H9 (cell line): ENCODE measurements at regions not wholly inside any gene's neighbourhood (a gene's known extent, or its start where the extent isn't known, plus 50 kb on each side); places are given as distances from the start of the nearest gene placed in this dataset.

Experiments
- DNase-seq: peaks from one replicate; pipeline ENCODE4 v3.0.0-alpha.2; 2017
- H2AFZ ChIP-seq: one replicate; pipeline ENCODE4 v1.6.1; 2013; ENCODE audit warnings: mild to moderate bottlenecking, low read length, control low read depth, moderate library complexity
- H2AK5ac ChIP-seq: 2 replicates; pipeline ENCODE4 v1.6.1; 2013; ENCODE audit warnings: low read length, control low read depth, mixed read lengths; ENCODE audit not compliant: insufficient read length
- H2BK120ac ChIP-seq: one replicate; pipeline ENCODE4 v1.6.1; 2013; ENCODE audit warnings: low read depth, mild to moderate bottlenecking, low read length, control low read depth, inconsistent platforms; ENCODE audit not compliant: poor library complexity, severe bottlenecking
- H2BK12ac ChIP-seq: 2 replicates; pipeline ENCODE4 v1.6.1; 2013; ENCODE audit warnings: low read length, control low read depth, mixed read lengths, low read depth; ENCODE audit not compliant: insufficient read length
- H2BK15ac ChIP-seq: 2 replicates; pipeline ENCODE4 v1.6.1; 2013; ENCODE audit warnings: low read depth, low read length, control low read depth
- H2BK20ac ChIP-seq: one replicate; pipeline ENCODE4 v1.6.1; 2013; ENCODE audit warnings: low read depth, mild to moderate bottlenecking, low read length, control low read depth, inconsistent platforms; ENCODE audit not compliant: poor library complexity, severe bottlenecking
- H2BK5ac ChIP-seq: 2 replicates; pipeline ENCODE4 v1.6.1; 2013; ENCODE audit warnings: low read length, control low read depth, mixed read lengths; ENCODE audit not compliant: insufficient read length
- H3K14ac ChIP-seq: 2 replicates; pipeline ENCODE4 v1.6.1; 2013; ENCODE audit warnings: low read length, control low read depth; ENCODE audit not compliant: insufficient read depth
- H3K18ac ChIP-seq: 2 replicates; pipeline ENCODE4 v1.6.1; 2013; ENCODE audit warnings: low read depth, mild to moderate bottlenecking, mixed read lengths, low read length, control low read depth; ENCODE audit not compliant: insufficient read length
- H3K23ac ChIP-seq: 2 replicates; pipeline ENCODE4 v1.6.1; 2013; ENCODE audit warnings: low read length, control low read depth, mixed read lengths, low read depth; ENCODE audit not compliant: insufficient read length
- H3K23me2 ChIP-seq: 2 replicates; pipeline ENCODE4 v1.6.1; 2013; ENCODE audit warnings: low read depth, mild to moderate bottlenecking, mixed read lengths, low read length, control low read depth; ENCODE audit not compliant: insufficient read length, poor library complexity, severe bottlenecking
- H3K27ac ChIP-seq: 2 replicates; pipeline ENCODE4 v1.5.1; 2013; ENCODE audit warnings: low read length, control low read depth, mixed read lengths, low read depth; ENCODE audit not compliant: insufficient read length
- H3K27me3 ChIP-seq: 2 replicates; pipeline ENCODE4 v1.6.1; 2013; ENCODE audit warnings: low read length, control low read depth, inconsistent platforms; ENCODE audit not compliant: insufficient read depth
- H3K4ac ChIP-seq: 2 replicates; pipeline ENCODE4 v1.6.1; 2013; ENCODE audit warnings: low read depth, mild to moderate bottlenecking, control low read depth, inconsistent platforms, low read length, moderate library complexity
- H3K4me1 ChIP-seq: 2 replicates; pipeline ENCODE4 v1.6.1; 2013; ENCODE audit warnings: low read length, control low read depth, inconsistent platforms; ENCODE audit not compliant: insufficient read depth
- H3K4me2 ChIP-seq: 2 replicates; pipeline ENCODE4 v1.6.1; 2013; ENCODE audit warnings: low read length, control low read depth, mixed read lengths; ENCODE audit not compliant: insufficient read length, insufficient read depth
- H3K56ac ChIP-seq: 2 replicates; pipeline ENCODE4 v1.6.1; 2013; ENCODE audit warnings: low read depth, mild to moderate bottlenecking, mixed read lengths, low read length, control low read depth; ENCODE audit not compliant: insufficient read length
- H3K79me1 ChIP-seq: 2 replicates; pipeline ENCODE4 v1.6.1; 2013; ENCODE audit warnings: low read depth, mild to moderate bottlenecking, moderate library complexity, low read length, control low read depth, inconsistent platforms; ENCODE audit not compliant: insufficient read depth, poor library complexity, severe bottlenecking
- H3K79me2 ChIP-seq: 2 replicates; pipeline ENCODE4 v1.6.1; 2013; ENCODE audit warnings: low read length, control low read depth, inconsistent platforms; ENCODE audit not compliant: insufficient read depth
- H3K9ac ChIP-seq: 2 replicates; pipeline ENCODE4 v1.6.1; 2013; ENCODE audit warnings: low read length, control low read depth, mixed read lengths; ENCODE audit not compliant: insufficient read length; ENCODE audit errors: extremely low read depth
- H3K9me3 ChIP-seq: one replicate; pipeline ENCODE4 v1.6.1; 2013; ENCODE audit warnings: low read depth, low read length, inconsistent platforms; ENCODE audit not compliant: control insufficient read depth
- H3T11ph ChIP-seq: one replicate; pipeline ENCODE4 v1.6.1; 2013; ENCODE audit warnings: mild to moderate bottlenecking, low read length, control low read depth, inconsistent platforms
- H4K20me1 ChIP-seq: one replicate; pipeline ENCODE4 v1.6.1; 2013; ENCODE audit not compliant: control insufficient read depth, insufficient read length, insufficient read depth
- H4K5ac ChIP-seq: 2 replicates; pipeline ENCODE4 v1.6.1; 2013; ENCODE audit warnings: low read depth, mild to moderate bottlenecking, mixed read lengths, low read length, control low read depth; ENCODE audit not compliant: insufficient read length
- H4K8ac ChIP-seq: replicated peaks from 2 replicates; pipeline ENCODE4 v1.6.1; 2013; ENCODE audit warnings: low read length, control low read depth, mixed read lengths, low read depth; ENCODE audit not compliant: insufficient read length
- H4K91ac ChIP-seq: 2 replicates; pipeline ENCODE4 v1.6.1; 2013; ENCODE audit warnings: low read depth, mild to moderate bottlenecking, moderate library complexity, mixed read lengths, low read length, control low read depth; ENCODE audit not compliant: insufficient read length
- H3K27ac Mint-ChIP-seq, 3 experiments: 2 replicates in 2 of 3; 3 replicates in 1 of 3; pipeline ENCODE4 v1.8.0; 2020 to 2021; ENCODE audit warnings: mixed read lengths in 3 of 3, mild to moderate bottlenecking in 1 of 3, moderate library complexity in 1 of 3
- H3K27me3 Mint-ChIP-seq: 2 replicates; pipeline ENCODE4 v1.8.0; 2021; ENCODE audit warnings: low read depth, mild to moderate bottlenecking, moderate library complexity, mixed read lengths
- H3K36me3 Mint-ChIP-seq, 3 experiments: 2 replicates in 2 of 3; 3 replicates in 1 of 3; pipeline ENCODE4 v1.8.0; 2020 to 2021; ENCODE audit warnings: low read depth in 3 of 3, mixed read lengths in 3 of 3; ENCODE audit not compliant: insufficient read depth in 1 of 3
- H3K4me1 Mint-ChIP-seq, 2 experiments: 2 replicates each; pipeline ENCODE4 v1.8.0; 2020; ENCODE audit warnings: mixed read lengths in 2 of 2
- H3K4me3 Mint-ChIP-seq, 2 experiments: 2 replicates in 1 of 2; 3 replicates in 1 of 2; pipeline ENCODE4 v1.8.0; 2020 to 2021; ENCODE audit warnings: mild to moderate bottlenecking in 2 of 2, mixed read lengths in 2 of 2, moderate library complexity in 1 of 2
- H3K9me3 Mint-ChIP-seq, 2 experiments: 2 replicates in 1 of 2; 3 replicates in 1 of 2; pipeline ENCODE4 v1.8.0; 2020; ENCODE audit warnings: mild to moderate bottlenecking in 2 of 2, mixed read lengths in 2 of 2, moderate library complexity in 1 of 2
- WGBS: extraction: QIAGEN DNeasy Blood & Tissue Kit; methylation state at CpG from one replicate; pipeline ENCODE4 v1.1.7; 2013; ENCODE audit warnings: missing lambda C conversion rate, low lambda C conversion rate, mixed read lengths; ENCODE audit not compliant: insufficient read length; ENCODE audit errors: extremely low coverage; 5-methylcytosine and 5-hydroxymethylcytosine counted together
- TF ChIP-seq, protein P1 (sequence below): fragments of 200-600 bp; sonication (generic); conservative IDR thresholded peaks from 3 replicates; pipeline ENCODE4 v1.8.0; 2021; ENCODE audit warnings: antibody characterized with exemption, mild to moderate bottlenecking

DNA sequence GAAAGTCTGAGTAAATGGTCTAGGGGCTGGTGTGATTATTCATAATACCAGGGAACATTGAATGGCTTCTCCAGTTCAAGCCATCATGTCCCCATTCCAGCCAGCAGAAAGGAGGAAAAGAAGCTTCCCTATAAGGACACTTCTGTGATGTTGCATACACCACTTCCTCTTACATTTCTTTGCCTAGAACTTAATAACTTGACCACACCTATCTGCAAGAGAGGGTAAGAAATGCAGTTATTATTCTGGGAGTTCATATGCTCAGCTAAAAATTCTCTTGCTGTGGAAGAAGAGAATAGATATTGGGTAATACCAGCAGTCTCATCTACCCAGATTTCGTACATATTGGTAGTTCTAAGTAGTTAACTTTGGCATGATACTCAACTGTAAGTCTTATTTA is 166.1 kb downstream of the SLC28A3 start:
- WGBS: no CpG with 5 or more reads among the region's 1 CpG
- H4K20me1 ChIP-seq: no peaks in the 10 kb centered on the region
- H3K27me3 Mint-ChIP-seq: peaks cover 11% of the 10 kb centered on the region

More for the DNA sequence above, 166.1 kb downstream of the SLC28A3 start:
- Histone ChIP-seq H4K5ac (no peak overlapping the region), H3K27me3 (no peaks in the 10 kb centered on the region), H2BK15ac (no peak overlapping the region), H3K27ac (no peak overlapping the region), H3K4me2 (no peak overlapping the region), H2BK5ac (no peak overlapping the region), H4K8ac (no peak overlapping the region), H3K23me2 (no peaks in the 10 kb centered on the region), H2AK5ac (no peak overlapping the region), H3K79me1 (no peaks in the 10 kb centered on the region), H3K9ac (no peak overlapping the region), H3K4me1 (no peaks in the 10 kb centered on the region), H3K56ac (no peak overlapping the region), H2BK12ac (no peak overlapping the region), H2AFZ (no peak overlapping the region), H3T11ph (no peak overlapping the region), H3K4ac (no peak overlapping the region), H2BK120ac (no peak overlapping the region), H4K91ac (no peak overlapping the region), H3K18ac (no peak overlapping the region), H3K9me3 (no peaks in the 10 kb centered on the region), H2BK20ac (no peak overlapping the region), H3K14ac (no peak overlapping the region), H3K23ac (no peak overlapping the region), H3K79me2 (no peaks in the 10 kb centered on the region)
- H3K36me3 Mint-ChIP-seq: no peaks in the 10 kb centered on the region
- H3K27ac Mint-ChIP-seq: no peak overlapping the region
- no peak overlapping the region for H3K4me3 Mint-ChIP-seq
- peaks cover 0 to 9% of the 10 kb centered on the region in 2 experiments; a peak in 2 of 4 replicates for H3K4me1 Mint-ChIP-seq
- TF ChIP-seq, protein P1, sequence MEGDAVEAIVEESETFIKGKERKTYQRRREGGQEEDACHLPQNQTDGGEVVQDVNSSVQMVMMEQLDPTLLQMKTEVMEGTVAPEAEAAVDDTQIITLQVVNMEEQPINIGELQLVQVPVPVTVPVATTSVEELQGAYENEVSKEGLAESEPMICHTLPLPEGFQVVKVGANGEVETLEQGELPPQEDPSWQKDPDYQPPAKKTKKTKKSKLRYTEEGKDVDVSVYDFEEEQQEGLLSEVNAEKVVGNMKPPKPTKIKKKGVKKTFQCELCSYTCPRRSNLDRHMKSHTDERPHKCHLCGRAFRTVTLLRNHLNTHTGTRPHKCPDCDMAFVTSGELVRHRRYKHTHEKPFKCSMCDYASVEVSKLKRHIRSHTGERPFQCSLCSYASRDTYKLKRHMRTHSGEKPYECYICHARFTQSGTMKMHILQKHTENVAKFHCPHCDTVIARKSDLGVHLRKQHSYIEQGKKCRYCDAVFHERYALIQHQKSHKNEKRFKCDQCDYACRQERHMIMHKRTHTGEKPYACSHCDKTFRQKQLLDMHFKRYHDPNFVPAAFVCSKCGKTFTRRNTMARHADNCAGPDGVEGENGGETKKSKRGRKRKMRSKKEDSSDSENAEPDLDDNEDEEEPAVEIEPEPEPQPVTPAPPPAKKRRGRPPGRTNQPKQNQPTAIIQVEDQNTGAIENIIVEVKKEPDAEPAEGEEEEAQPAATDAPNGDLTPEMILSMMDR: no peak
- no peak for DNase-seq
- H3K9me3 Mint-ChIP-seq: no peaks in the 10 kb centered on the region; a peak in 1 of 5 replicates
